ENCODE measurements at regions not wholly inside any gene's neighbourhood (a gene's known extent, or its start where the extent isn't known, plus 50 kb on each side); places are given as distances from the start of the nearest gene placed in this dataset.
"Not testable (repeated sequence)": the region's sequence is repeated elsewhere in the genome, so short reads cannot be mapped to it uniquely, and the experiment has no call there.

GRCh38 chr3:78092574-78092973, 1052.7 kb downstream of the ROBO2 start:
- DNase-seq (ENCODE audit: low read depth, low spot score); in situ Hi-C loops (cut with HindIII; ENCODE audit: low pct_unique_long_range_greater_than_20kb, low sequenced_read_pairs): not testable (repeated sequence)

DNA sequence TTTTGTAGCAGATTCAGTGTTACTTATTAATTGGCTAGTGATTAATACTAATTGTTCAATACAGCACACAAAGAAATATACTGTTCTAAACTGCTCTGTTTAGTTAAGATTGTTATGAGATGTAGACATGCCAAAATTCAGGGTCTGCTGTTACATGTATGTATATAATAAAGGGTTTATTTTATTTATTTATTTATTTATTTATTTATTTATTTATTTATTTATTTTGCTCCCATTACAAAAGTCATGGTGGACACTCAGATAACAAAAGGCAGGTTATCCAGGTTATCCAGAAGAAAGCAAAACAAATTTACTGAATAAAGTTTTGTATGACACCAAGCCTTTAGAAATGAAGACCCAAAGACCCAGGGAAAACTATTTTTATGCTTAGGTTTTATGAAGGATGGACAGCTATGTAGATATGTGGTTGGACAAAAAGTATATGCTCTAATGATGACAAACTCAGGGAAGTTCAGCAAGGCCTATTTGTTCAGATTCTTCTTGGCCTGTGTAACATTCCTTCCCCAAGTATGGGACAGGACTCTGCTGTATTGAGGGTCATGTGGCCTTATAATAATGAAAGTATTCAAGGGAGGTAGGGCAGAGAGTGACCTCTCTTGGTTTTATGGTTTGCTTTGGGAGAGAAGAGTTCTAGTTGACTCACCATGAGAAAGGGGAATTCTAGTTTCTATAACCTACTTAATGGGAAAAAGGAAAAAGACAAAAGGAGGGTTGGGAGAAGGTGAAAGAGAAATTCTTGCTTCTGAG, 1056.8 kb downstream of the ROBO2 start:
- DNase-seq (ENCODE audit: low read depth, low spot score), result no peak
- in situ Hi-C loops (cut with HindIII; ENCODE audit: low pct_unique_long_range_greater_than_20kb, low sequenced_read_pairs), result no loop called here

- in situ Hi-C loops (cut with HindIII; ENCODE audit: low pct_unique_long_range_greater_than_20kb, low sequenced_read_pairs), result no loop called here
- DNase-seq (ENCODE audit: low read depth, low spot score), result no peak
These were observed 1058.5 kb downstream of the ROBO2 start for GRCh38 chr3:78098367-78098766.

GRCh38 chr3:78101384-78101783, 1061.5 kb downstream of the ROBO2 start:
- in situ Hi-C loops (cut with HindIII; ENCODE audit: low pct_unique_long_range_greater_than_20kb, low sequenced_read_pairs), result no loop called here
- DNase-seq (ENCODE audit: low read depth, low spot score), result no peak

GRCh38 chr3:78108269-78108961, 1068.5 kb downstream of the ROBO2 start:
- in situ Hi-C loops (cut with HindIII; ENCODE audit: low pct_unique_long_range_greater_than_20kb, low sequenced_read_pairs); DNase-seq (ENCODE audit: low read depth, low spot score): not testable (repeated sequence)

DNA sequence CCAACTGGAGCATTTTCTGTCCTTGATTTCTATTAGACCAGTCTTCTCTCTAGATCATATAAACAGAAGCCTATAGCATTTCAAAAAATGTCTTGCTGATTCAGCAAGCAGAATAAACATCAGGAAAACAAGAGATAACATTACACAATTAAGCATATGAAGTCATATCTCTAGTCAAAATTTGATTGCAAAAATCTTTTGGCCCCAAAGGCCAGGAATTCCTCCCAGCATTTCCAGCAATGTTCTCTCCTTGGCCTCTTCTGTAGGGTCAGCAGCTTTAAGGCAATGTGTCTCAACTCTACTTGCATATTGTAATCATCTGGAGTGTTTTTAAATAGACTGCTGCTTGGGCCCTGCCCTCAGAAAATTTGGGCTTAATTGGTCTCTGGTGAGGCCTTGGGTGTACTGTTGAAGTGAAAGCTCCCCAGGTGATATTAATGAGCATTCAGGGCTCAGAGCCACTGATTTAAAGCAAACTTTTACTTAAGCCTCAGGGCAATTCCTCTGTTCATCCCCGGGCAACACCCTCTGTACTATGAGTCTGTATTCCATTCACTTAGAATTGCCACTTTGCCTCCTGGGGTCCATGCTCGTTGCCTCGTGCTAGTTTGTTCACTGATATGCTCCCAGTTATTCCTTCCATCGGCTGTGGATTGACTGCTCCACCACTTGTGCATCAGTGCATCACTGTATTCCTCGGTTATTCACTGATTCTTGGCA, 1072.6 kb downstream of the ROBO2 start:
- DNase-seq (ENCODE audit: low read depth, low spot score), result no peak

DNA sequence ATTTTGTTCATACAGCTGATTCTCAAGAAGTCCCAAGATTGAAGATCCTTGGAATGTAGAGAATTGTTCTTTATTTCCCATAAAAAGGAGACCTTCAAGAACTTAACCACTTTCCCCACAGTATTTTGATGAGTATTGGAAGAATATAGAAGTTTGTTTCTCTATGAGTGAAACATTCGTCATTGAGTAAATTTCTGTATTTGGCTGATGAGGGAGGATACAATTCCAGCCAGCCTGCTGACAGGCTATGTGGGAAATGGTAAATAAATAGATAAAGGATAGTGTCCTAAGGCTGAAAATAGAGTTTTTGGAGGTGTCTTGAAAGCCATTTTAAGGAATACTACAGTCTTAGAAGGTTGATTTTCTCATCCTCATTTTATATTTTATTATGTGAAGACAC, 1076.1 kb downstream of the ROBO2 start:
- in situ Hi-C loops (cut with HindIII; ENCODE audit: low pct_unique_long_range_greater_than_20kb, low sequenced_read_pairs), result no loop called here
- no peak for DNase-seq (ENCODE audit: low read depth, low spot score)

More for the DNA sequence above, 1072.6 kb downstream of the ROBO2 start:
- in situ Hi-C loops (cut with HindIII; ENCODE audit: low pct_unique_long_range_greater_than_20kb, low sequenced_read_pairs), result no loop called here

DNA sequence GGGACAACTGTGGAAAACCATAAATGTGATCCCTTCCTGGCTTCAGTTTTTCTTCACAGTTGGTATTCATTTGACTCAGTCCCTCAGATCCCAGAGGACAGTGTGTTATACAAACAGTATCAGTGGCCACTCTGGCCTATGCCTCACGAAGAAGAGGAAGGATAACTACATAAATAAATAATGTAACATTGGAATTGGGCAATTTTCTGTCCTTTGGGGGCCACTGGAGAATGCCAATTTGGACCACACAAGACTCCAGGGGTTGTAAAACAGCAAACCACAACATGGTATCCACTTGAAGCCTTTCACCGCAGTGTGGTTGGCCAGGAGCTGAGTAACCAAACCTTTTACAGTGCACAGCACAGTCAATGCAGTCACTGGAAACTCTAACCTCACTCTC, 1077.0 kb downstream of the ROBO2 start:
- in situ Hi-C loops (cut with HindIII; ENCODE audit: low pct_unique_long_range_greater_than_20kb, low sequenced_read_pairs), result no loop called here
- no peak for DNase-seq (ENCODE audit: low read depth, low spot score)

DNA sequence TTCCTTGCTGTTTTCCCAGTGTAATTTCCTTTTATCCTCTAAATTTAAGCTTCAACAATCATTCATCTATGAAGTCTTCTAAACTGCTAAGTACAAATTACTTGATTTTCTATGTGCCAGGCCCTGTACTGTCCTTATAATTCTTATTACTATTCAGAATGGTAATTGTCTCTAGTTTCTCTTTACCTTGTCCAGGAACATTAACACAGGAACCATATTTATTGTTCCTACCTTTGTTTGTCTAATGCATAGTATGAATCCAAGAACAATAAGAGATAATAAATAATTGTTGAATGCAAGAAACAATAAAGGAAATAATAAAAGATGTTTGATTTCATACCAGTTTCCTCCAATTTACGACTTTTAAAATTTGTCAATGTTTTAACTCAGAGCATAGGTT, 1083.2 kb downstream of the ROBO2 start:
- no peak for DNase-seq (ENCODE audit: low read depth, low spot score)
- in situ Hi-C loops (cut with HindIII; ENCODE audit: low pct_unique_long_range_greater_than_20kb, low sequenced_read_pairs), result no loop called here

GRCh38 chr3:78129707-78130106, 1089.8 kb downstream of the ROBO2 start:
- in situ Hi-C loops (cut with HindIII; ENCODE audit: low pct_unique_long_range_greater_than_20kb, low sequenced_read_pairs), result no loop called here
- no peak for DNase-seq (ENCODE audit: low read depth, low spot score)

- DNase-seq (ENCODE audit: low read depth, low spot score), result no peak
- in situ Hi-C loops (cut with HindIII; ENCODE audit: low pct_unique_long_range_greater_than_20kb, low sequenced_read_pairs), result no loop called here
These were observed 1090.9 kb downstream of the ROBO2 start for GRCh38 chr3:78130741-78131290.

GRCh38 chr3:78134496-78134895, 1094.6 kb downstream of the ROBO2 start:
- in situ Hi-C loops (cut with HindIII; ENCODE audit: low pct_unique_long_range_greater_than_20kb, low sequenced_read_pairs), result no loop called here

DNA sequence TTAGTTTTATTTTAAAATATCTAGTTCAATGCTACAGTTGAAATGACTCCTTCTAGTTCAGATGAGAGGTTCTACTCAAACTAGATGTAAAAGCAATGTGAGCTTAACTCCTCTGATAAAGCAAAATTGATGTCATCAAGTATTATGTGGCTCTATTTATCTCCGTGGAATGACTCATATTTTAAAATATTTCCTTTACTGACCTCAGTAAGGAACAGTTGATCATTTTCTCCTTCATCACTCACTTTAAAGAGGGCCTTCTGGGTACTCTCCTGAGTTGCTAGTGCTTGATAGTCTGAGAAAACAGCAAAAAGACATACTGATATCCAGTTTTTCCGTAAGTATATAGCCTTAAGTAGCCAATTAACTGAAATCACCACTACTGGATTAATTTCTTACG, 1099.3 kb downstream of the ROBO2 start:
- DNase-seq (ENCODE audit: low read depth, low spot score), result no peak
- in situ Hi-C loops (cut with HindIII; ENCODE audit: low pct_unique_long_range_greater_than_20kb, low sequenced_read_pairs), result no loop called here

More at GRCh38 chr3:78134496-78134895, 1094.6 kb downstream of the ROBO2 start:
- no peak for DNase-seq (ENCODE audit: low read depth, low spot score)

DNA sequence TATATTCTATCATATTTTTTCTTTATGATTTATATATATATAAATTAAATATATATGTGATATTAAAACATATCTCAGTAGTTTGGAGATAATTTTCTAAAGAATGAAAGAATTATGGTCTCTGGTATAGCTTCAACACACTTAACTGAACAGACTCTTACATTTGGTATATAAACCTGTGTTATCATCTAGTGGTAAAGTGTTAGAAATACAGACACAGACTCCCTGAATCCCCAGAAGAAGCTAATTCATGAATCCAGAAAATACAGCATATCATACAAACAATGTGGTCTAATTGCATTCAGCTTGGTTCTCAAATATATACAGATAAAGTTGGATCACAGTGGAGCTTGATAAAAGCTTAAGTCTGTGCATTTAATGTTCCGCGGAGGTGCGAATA, 1100.4 kb downstream of the ROBO2 start:
- in situ Hi-C loops (cut with HindIII; ENCODE audit: low pct_unique_long_range_greater_than_20kb, low sequenced_read_pairs), result no loop called here
- DNase-seq (ENCODE audit: low read depth, low spot score), result no peak

DNA sequence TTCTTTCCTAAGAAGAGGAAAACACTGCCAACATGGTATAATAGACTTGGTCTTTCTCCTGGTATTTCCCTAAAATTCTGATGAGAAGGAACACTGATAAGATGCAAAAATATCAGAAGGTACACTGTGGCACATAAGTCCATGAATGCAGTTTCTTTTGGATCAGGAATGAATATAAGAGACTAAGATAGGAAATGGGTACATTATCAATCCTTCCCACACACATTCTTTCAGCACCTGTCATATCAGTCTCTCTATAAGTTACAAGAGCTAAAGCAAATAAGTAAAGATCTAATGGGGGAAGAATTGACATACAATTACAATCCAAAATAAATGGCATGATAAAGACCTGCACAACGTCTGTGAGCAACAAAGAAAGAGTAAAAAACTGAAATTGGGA, 1101.0 kb downstream of the ROBO2 start:
- DNase-seq (ENCODE audit: low read depth, low spot score), result no peak
- in situ Hi-C loops (cut with HindIII; ENCODE audit: low pct_unique_long_range_greater_than_20kb, low sequenced_read_pairs), result no loop called here

DNA sequence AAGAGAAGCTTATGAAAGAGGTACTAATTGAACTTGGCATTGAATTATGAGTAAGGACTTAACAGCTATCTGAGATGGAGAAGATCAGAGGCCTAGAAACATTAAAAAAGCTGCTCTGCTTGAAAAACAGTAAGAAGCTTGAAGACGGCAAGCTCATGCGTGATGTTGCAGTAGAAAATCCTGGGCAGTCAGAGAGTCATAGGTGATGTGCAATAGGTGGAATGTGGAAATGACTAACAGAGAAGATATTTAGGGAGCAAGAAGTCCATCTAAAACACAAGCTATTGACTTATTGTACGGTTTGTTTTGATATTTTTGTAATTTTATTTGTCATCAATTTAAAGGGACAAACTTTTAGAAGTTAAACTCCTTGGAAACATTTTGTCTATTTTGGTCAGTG, 1101.4 kb downstream of the ROBO2 start:
- in situ Hi-C loops (cut with HindIII; ENCODE audit: low pct_unique_long_range_greater_than_20kb, low sequenced_read_pairs), result no loop called here
- no peak for DNase-seq (ENCODE audit: low read depth, low spot score)

DNA sequence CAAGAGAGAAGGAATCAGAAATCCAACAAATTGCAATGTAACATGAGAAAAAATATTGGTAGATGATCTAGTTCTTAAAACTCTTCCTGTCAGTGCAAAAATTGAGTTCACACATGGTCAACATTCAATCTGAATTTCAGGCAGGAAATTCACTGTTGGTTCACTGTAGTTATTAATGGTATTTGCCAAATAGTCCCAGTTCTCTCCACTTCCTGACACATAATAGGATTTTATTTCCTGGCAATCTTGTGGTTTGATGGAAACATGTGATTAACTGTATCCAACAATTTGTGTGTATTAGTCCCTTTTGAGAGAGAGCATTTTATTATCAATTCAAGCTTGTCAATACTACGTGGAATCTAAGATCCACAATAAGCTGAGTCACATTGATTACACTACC, 1103.1 kb downstream of the ROBO2 start:
- in situ Hi-C loops (cut with HindIII; ENCODE audit: low pct_unique_long_range_greater_than_20kb, low sequenced_read_pairs), result no loop called here
- DNase-seq (ENCODE audit: low read depth, low spot score), result no peak

- no peak for DNase-seq (ENCODE audit: low read depth, low spot score)
- in situ Hi-C loops (cut with HindIII; ENCODE audit: low pct_unique_long_range_greater_than_20kb, low sequenced_read_pairs), result no loop called here
These were observed 1109.3 kb downstream of the ROBO2 start for GRCh38 chr3:78148986-78149717.

Data from SK-MEL-5 (cell line).